K562 (cell line): ENCODE measurements at regions not wholly inside any gene's neighbourhood (a gene's known extent, or its start where the extent isn't known, plus 50 kb on each side); places are given as distances from the start of the nearest gene placed in this dataset.

Source experiments
- ATAC-seq: fragments of 200-7000 bp; cut with Tn5 transposase; 3 replicates; pipeline ENCODE4 v1.9.1; 2020; ENCODE audit warnings: moderate library complexity
- BruUV-seq: library from RNA; stranded (reverse); fragments of 400-500 nt; replicated peaks from 2 replicates; lab custom pipeline; 2021; lab: Mats Ljungman, UMichigan
- CTCF ChIA-PET: fragments of 300-600 bp; formaldehyde crosslinking; extraction: SDS; loops from one replicate; lab custom pipeline; 2021; ENCODE audit warnings: low intra/inter-chr PET ratio; lab: Yijun Ruan, JAX
- POLR2A ChIA-PET: fragments of 300-600, 350-650 bp; sonication (Branson Sonifier 250); formaldehyde crosslinking; extraction: SDS; loops from one replicate; lab custom pipeline; 2021; ENCODE audit warnings: antibody characterized with exemption, inconsistent platforms; lab: Yijun Ruan, JAX
- DNase-seq, 4 experiments: peaks; one replicate each; pipeline versions ENCODE4 v3.0.0 to v3.0.0-alpha.2; 2011 to 2018; ENCODE audit warnings: low spot score in 3 of 4, mixed read lengths in 3 of 4; ENCODE audit errors: extremely low read depth in 1 of 4
- FAIRE-seq: peaks from 2 replicates; lab custom pipeline; 2011; peaks lifted over from hg19 to GRCh38; lab: Jason Lieb, UNC
- H2AFZ ChIP-seq: 2 replicates; pipeline ENCODE4 v1.6.0; 2011; ENCODE audit warnings: low read depth, low read length, control low read depth, inconsistent platforms
- H3K27ac ChIP-seq: fragments of 200-600 bp; 3 replicates; pipeline ENCODE4 v1.8.0; 2011; ENCODE audit warnings: low read depth, mild to moderate bottlenecking, control low read depth, inconsistent platforms, low read length, moderate library complexity, mixed read lengths; ENCODE audit errors: extremely low read depth
- H3K27me3 ChIP-seq, 2 experiments: fragments of 300-600 bp in 1 of 2; 2 replicates in 1 of 2; 3 replicates in 1 of 2; pipeline versions ENCODE4 v1.6.0 to v1.8.0; 2011; ENCODE audit warnings: inconsistent platforms in 2 of 2, low read length in 2 of 2, mild to moderate bottlenecking in 1 of 2, mixed read lengths in 1 of 2, moderate library complexity in 1 of 2; ENCODE audit not compliant: control insufficient read depth in 2 of 2, insufficient read depth in 2 of 2
- H3K36me3 ChIP-seq: fragments of 300-600 bp; 3 replicates; pipeline ENCODE4 v1.8.0; 2011; ENCODE audit warnings: mild to moderate bottlenecking, low read length, inconsistent platforms; ENCODE audit not compliant: control insufficient read depth, insufficient read depth
- H3K4me1 ChIP-seq, 2 experiments: fragments of 200-600 bp in 1 of 2; replicated peaks in 1 of 2; 2 replicates in 1 of 2; 3 replicates in 1 of 2; pipeline versions ENCODE4 v1.5.1 to v1.8.0; 2011; ENCODE audit warnings: inconsistent platforms in 2 of 2, low read length in 2 of 2, mild to moderate bottlenecking in 1 of 2, mixed read lengths in 1 of 2, moderate library complexity in 1 of 2; ENCODE audit not compliant: control insufficient read depth in 2 of 2, insufficient read depth in 2 of 2
- H3K4me2 ChIP-seq: 2 replicates; pipeline ENCODE4 v1.6.1; 2011; ENCODE audit warnings: low read length, control low read depth, inconsistent platforms, mixed read lengths; ENCODE audit not compliant: insufficient read depth
- H3K4me3 ChIP-seq: fragments of 200-600 bp; sonication (generic), shearing (Covaris generic); 2 replicates; pipeline ENCODE4 v1.5.1; 2016; ENCODE audit warnings: control low read depth, inconsistent platforms
- H3K79me2 ChIP-seq: fragments of 200-600 bp; 3 replicates; pipeline ENCODE4 v1.8.0; 2011; ENCODE audit warnings: low read length, inconsistent platforms; ENCODE audit not compliant: control insufficient read depth, insufficient read depth
- H3K9ac ChIP-seq, 2 experiments: 2 replicates each; pipeline versions ENCODE4 v1.6.0 to v1.6.1; 2011; ENCODE audit warnings: low read depth in 2 of 2, low read length in 2 of 2, control low read depth in 1 of 2, inconsistent platforms in 1 of 2, mild to moderate bottlenecking in 1 of 2, mixed read lengths in 1 of 2; ENCODE audit not compliant: insufficient read depth in 1 of 2
- H3K9me1 ChIP-seq: one replicate; pipeline ENCODE4 v1.6.0; 2011; ENCODE audit warnings: inconsistent platforms, mild to moderate bottlenecking, low read length, moderate library complexity; ENCODE audit not compliant: control insufficient read depth, insufficient read depth
- H3K9me3 ChIP-seq: replicated peaks from 2 replicates; pipeline ENCODE4 v1.5.1; 2011; ENCODE audit warnings: low read depth, low read length, inconsistent platforms; ENCODE audit not compliant: control insufficient read depth, insufficient read depth
- H4K20me1 ChIP-seq: replicated peaks from 2 replicates; pipeline ENCODE4 v1.6.1; 2011; ENCODE audit warnings: low read length, inconsistent platforms, mixed read lengths; ENCODE audit not compliant: control insufficient read depth, insufficient read depth
- CLOCK ChIP-seq: fragments of 250-450 bp; sonication (Bioruptor Pico); IDR thresholded peaks from 2 replicates; pipeline ENCODE4 v1.4.0; 2020; ENCODE audit warnings: mild to moderate bottlenecking, moderate library complexity, borderline replicate concordance
- ELK3 ChIP-seq: fragments of 450-650 bp; formaldehyde crosslinking; IDR thresholded peaks from 2 replicates; pipeline ENCODE4 v1.4.0; 2020; ENCODE audit warnings: mild to moderate bottlenecking
- HIVEP1 ChIP-seq: fragments of 250-450 bp; sonication (Bioruptor Pico); IDR thresholded peaks from 2 replicates; pipeline ENCODE4 v1.4.0; 2020; ENCODE audit warnings: mild to moderate bottlenecking
- KLF6 ChIP-seq: fragments of 250-450 bp; sonication (Bioruptor Pico); IDR thresholded peaks from 2 replicates; pipeline ENCODE4 v1.4.0; 2020; ENCODE audit warnings: mild to moderate bottlenecking, moderate library complexity, borderline replicate concordance
- LARP7 ChIP-seq: fragments of 450-650 bp; IDR thresholded peaks from 2 replicates; pipeline ENCODE4 v1.6.1; 2016
- NR3C1 ChIP-seq: sonication (generic); formaldehyde crosslinking; IDR thresholded peaks from 2 replicates; pipeline ENCODE4 v1.8.1; 2022; ENCODE audit warnings: missing genetic modification reagents
- RFX1 ChIP-seq: fragments of 450-650 bp; IDR thresholded peaks from 2 replicates; pipeline ENCODE4 v1.6.1; 2016; ENCODE audit warnings: mild to moderate bottlenecking, moderate library complexity
- SIN3B ChIP-seq: fragments of 450-650 bp; IDR thresholded peaks from 2 replicates; pipeline ENCODE4 v1.6.1; 2017; ENCODE audit warnings: low read depth, mild to moderate bottlenecking, moderate library complexity
- ZBTB1 ChIP-seq: sonication (generic); formaldehyde crosslinking; IDR thresholded peaks from 2 replicates; pipeline ENCODE4 v1.8.1; 2023; ENCODE audit warnings: missing genetic modification reagents, low read depth, mild to moderate bottlenecking, borderline replicate concordance
- ZBTB11 ChIP-seq, 3 experiments: fragments of 200-800 bp in 1 of 3; fragments of 250-450 bp in 1 of 3; fragments of 450-650 bp in 1 of 3; sonication (Bioruptor Pico) in 1 of 3; sonication (Bioruptor generic) in 1 of 3; formaldehyde crosslinking in 1 of 3; IDR thresholded peaks; 2 replicates each; pipeline versions ENCODE4 v1.6.1 to v1.8.0; 2016 to 2022; ENCODE audit warnings: mild to moderate bottlenecking in 2 of 3, missing genetic modification characterization in 2 of 3, missing compliant biosample characterization in 1 of 3, moderate library complexity in 1 of 3
- ZHX1 ChIP-seq: fragments of 150-350 bp; conservative IDR thresholded peaks from 2 replicates; pipeline ENCODE4 v1.6.1; 2014; ENCODE audit warnings: low read length
- ZKSCAN1 ChIP-seq: fragments of 150-350 bp; IDR thresholded peaks from 2 replicates; pipeline ENCODE4 v1.6.1; 2016; ENCODE audit warnings: low read depth, low read length
- ZNF134 ChIP-seq: fragments of 250-450 bp; sonication (Bioruptor Pico); conservative IDR thresholded peaks from 2 replicates; pipeline ENCODE4 v1.4.0; 2020
- ZZZ3 ChIP-seq: fragments of 450-650 bp; IDR thresholded peaks from 2 replicates; pipeline ENCODE4 v1.6.1; 2016; ENCODE audit warnings: antibody characterized with exemption, mild to moderate bottlenecking, moderate library complexity
- WGBS: fragments of 100-300 bp; shearing (Covaris generic); methylation state at CpG from one replicate; pipeline ENCODE4 v1.1.6; 2016; ENCODE audit warnings: low coverage, mixed read lengths; ENCODE audit not compliant: insufficient coverage; ENCODE audit errors: missing lambda C conversion rate; 5-methylcytosine and 5-hydroxymethylcytosine counted together
- in situ Hi-C: fragments of 300-500 bp; cut with MboI; formaldehyde crosslinking; loops from 4 replicates; pipeline ENCODE4 v1.15.0; 2018; ENCODE audit warnings: inconsistent platforms, mixed read lengths
- intact Hi-C: fragments of 100-400 bp; cut with micrococcal nuclease; formaldehyde crosslinking; loops from 2 replicates; pipeline ENCODE4 v1.14.2; 2022

- H3K9me3 ChIP-seq: no peaks in the 10 kb centered on the region
- H2AFZ ChIP-seq: no peak overlapping the region
- H3K4me1 ChIP-seq: no peaks in the 10 kb centered on the region
- ChIA-PET POLR2A (no interaction called here), CTCF (no interaction called here)
- H3K27ac ChIP-seq: no peak overlapping the region
- no peaks in the 10 kb centered on the region for H3K27me3 ChIP-seq
- H3K9ac ChIP-seq: no peak overlapping the region
- no peak for ATAC-seq
- H3K9me1 ChIP-seq: no peaks in the 10 kb centered on the region
- in situ Hi-C loops (no loop called here), intact Hi-C loops (no loop called here)
- no peak for DNase-seq
- no TSS peak for BruUV-seq
- no peaks in the 10 kb centered on the region for H3K36me3 ChIP-seq
- no peak overlapping the region for H3K4me3 ChIP-seq
- no peak overlapping the region for H3K4me2 ChIP-seq
- H3K79me2 ChIP-seq: no peaks in the 10 kb centered on the region
- WGBS: 0% methylated on average over 1 of the region's 1 CpG
- H4K20me1 ChIP-seq: no peaks in the 10 kb centered on the region
- FAIRE-seq: no peak
- no peak for TF ChIP-seq ZBTB1 (CRISPR knock-in tag)
- TF ChIP-seq ZNF134 (CRISPR knock-in tag): no peak
- no peak for TF ChIP-seq ELK3
- no peak for TF ChIP-seq NR3C1 (CRISPR knock-in tag)
- TF ChIP-seq KLF6: no peak
- no peak for TF ChIP-seq ZKSCAN1
- TF ChIP-seq SIN3B: no peak
- no peak for TF ChIP-seq LARP7
- no peak for TF ChIP-seq RFX1
- TF ChIP-seq HIVEP1: no peak
- TF ChIP-seq ZBTB11 (CRISPR knock-in tag; IDR thresholded peaks at IDR 0.05): no peak
- no peak for TF ChIP-seq CLOCK (CRISPR knock-in tag)
- no peak for TF ChIP-seq ZHX1
- no peak for TF ChIP-seq ZZZ3
These were observed 409.5 kb downstream of the PLPP3 start for GRCh38 chr1:56169856-56170255.
